ENCODE measurements at regions not wholly inside any gene's neighbourhood (a gene's known extent, or its start where the extent isn't known, plus 50 kb on each side); places are given as distances from the start of the nearest gene placed in this dataset.

GRCh38 chr9:19976226-19976625, 187.4 kb upstream of the SLC24A2 start:
- TF ChIP-seq, protein P1, sequence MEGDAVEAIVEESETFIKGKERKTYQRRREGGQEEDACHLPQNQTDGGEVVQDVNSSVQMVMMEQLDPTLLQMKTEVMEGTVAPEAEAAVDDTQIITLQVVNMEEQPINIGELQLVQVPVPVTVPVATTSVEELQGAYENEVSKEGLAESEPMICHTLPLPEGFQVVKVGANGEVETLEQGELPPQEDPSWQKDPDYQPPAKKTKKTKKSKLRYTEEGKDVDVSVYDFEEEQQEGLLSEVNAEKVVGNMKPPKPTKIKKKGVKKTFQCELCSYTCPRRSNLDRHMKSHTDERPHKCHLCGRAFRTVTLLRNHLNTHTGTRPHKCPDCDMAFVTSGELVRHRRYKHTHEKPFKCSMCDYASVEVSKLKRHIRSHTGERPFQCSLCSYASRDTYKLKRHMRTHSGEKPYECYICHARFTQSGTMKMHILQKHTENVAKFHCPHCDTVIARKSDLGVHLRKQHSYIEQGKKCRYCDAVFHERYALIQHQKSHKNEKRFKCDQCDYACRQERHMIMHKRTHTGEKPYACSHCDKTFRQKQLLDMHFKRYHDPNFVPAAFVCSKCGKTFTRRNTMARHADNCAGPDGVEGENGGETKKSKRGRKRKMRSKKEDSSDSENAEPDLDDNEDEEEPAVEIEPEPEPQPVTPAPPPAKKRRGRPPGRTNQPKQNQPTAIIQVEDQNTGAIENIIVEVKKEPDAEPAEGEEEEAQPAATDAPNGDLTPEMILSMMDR (IDR thresholded peaks at IDR 0.05) = no peak
- Mint-ChIP-seq H3K4me1 (peaks cover 6% of the 10 kb centered on the region), H3K36me3 (ENCODE audit: low read depth) (no peaks in the 10 kb centered on the region), H3K9me3 (no peaks in the 10 kb centered on the region), H3K27ac (no peak overlapping the region), H3K4me3 (no peak overlapping the region), H3K27me3 (peaks cover 2% of the 10 kb centered on the region)
- intact Hi-C loops (cut with micrococcal nuclease) = no loop called here
- ChIA-PET CTCF (no interaction called here), POLR2A (no interaction called here)
- DNase-seq (no peak), ATAC-seq (ENCODE audit: low read depth) (no peak)

DNA sequence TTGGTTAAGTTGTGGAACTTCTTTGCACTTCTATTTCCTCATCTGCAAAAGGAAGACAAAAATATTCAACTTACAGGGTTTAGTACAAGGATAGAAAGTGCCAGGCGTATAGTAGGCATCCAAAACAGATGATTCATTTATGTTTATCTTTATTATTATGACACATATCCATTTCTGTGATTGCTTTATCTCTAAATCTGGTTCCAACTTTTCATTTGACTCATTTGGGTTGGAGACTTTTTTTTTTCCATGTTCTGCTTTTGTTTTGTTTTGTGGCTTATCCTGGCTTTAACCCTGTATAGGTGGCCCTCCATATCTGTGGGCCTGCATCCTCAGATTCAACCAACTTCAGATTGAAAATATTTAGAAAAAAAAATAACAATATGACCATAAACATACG, 186.7 kb upstream of the SLC24A2 start:
- Mint-ChIP-seq H3K27ac (no peak overlapping the region), H3K4me1 (peaks cover 6% of the 10 kb centered on the region), H3K27me3 (peaks cover 2% of the 10 kb centered on the region), H3K9me3 (no peaks in the 10 kb centered on the region), H3K4me3 (no peak overlapping the region), H3K36me3 (ENCODE audit: low read depth) (no peaks in the 10 kb centered on the region)
- ATAC-seq (ENCODE audit: low read depth) (no peak), DNase-seq (no peak)
- intact Hi-C loops (cut with micrococcal nuclease) = no loop called here
- ChIA-PET POLR2A (no interaction called here), CTCF (no interaction called here)
- TF ChIP-seq, protein P1 (IDR thresholded peaks at IDR 0.05) = no peak

- ChIA-PET CTCF (no interaction called here), POLR2A (no interaction called here)
- H3K4me1 Mint-ChIP-seq = no peaks in the 10 kb centered on the region
- H3K36me3 Mint-ChIP-seq (ENCODE audit: low read depth) = no peaks in the 10 kb centered on the region
- no peak overlapping the region for H3K27ac Mint-ChIP-seq
- H3K27me3 Mint-ChIP-seq = no peaks in the 10 kb centered on the region
- intact Hi-C loops (cut with micrococcal nuclease) = no loop called here
- no peaks in the 10 kb centered on the region for H3K9me3 Mint-ChIP-seq
- no peak overlapping the region for H3K4me3 Mint-ChIP-seq
- DNase-seq (no peak), ATAC-seq (ENCODE audit: low read depth) (no peak)
- TF ChIP-seq, protein P1 (IDR thresholded peaks at IDR 0.05) = no peak
These were observed 180.9 kb upstream of the SLC24A2 start for GRCh38 chr9:19969721-19970120.

- no peaks in the 10 kb centered on the region for H3K36me3 Mint-ChIP-seq (ENCODE audit: low read depth)
- intact Hi-C loops (cut with micrococcal nuclease) = no loop called here
- H3K9me3 Mint-ChIP-seq = no peaks in the 10 kb centered on the region
- DNase-seq (no peak), ATAC-seq (ENCODE audit: low read depth) (no peak)
- no peaks in the 10 kb centered on the region for H3K27me3 Mint-ChIP-seq
- TF ChIP-seq, protein P1 (IDR thresholded peaks at IDR 0.05) = no peak
- no peaks in the 10 kb centered on the region for H3K4me1 Mint-ChIP-seq
- H3K27ac Mint-ChIP-seq = no peak overlapping the region
- ChIA-PET POLR2A (no interaction called here), CTCF (no interaction called here)
- no peak overlapping the region for H3K4me3 Mint-ChIP-seq
These were observed 179.1 kb upstream of the SLC24A2 start for GRCh38 chr9:19967888-19968459.

- TF ChIP-seq, protein P1 (IDR thresholded peaks at IDR 0.05) = no peak
- H3K27me3 Mint-ChIP-seq = no peaks in the 10 kb centered on the region
- H3K9me3 Mint-ChIP-seq = no peaks in the 10 kb centered on the region
- DNase-seq (no peak), ATAC-seq (ENCODE audit: low read depth) (no peak)
- POLR2A ChIA-PET = no interaction called here
- no peaks in the 10 kb centered on the region for H3K4me1 Mint-ChIP-seq
- H3K4me3 Mint-ChIP-seq = no peak overlapping the region
- no peak overlapping the region for H3K27ac Mint-ChIP-seq
- no peaks in the 10 kb centered on the region for H3K36me3 Mint-ChIP-seq (ENCODE audit: low read depth)
- intact Hi-C loops (cut with micrococcal nuclease) = no loop called here
- CTCF ChIA-PET = no interaction called here
These were observed 178.5 kb upstream of the SLC24A2 start for GRCh38 chr9:19967216-19967887.
